ENCODE measurements at regions not wholly inside any gene's neighbourhood (a gene's known extent, or its start where the extent isn't known, plus 50 kb on each side); places are given as distances from the start of the nearest gene placed in this dataset.
"Not testable (repeated sequence)": the region's sequence is repeated elsewhere in the genome, so short reads cannot be mapped to it uniquely, and the experiment has no call there.

DNA sequence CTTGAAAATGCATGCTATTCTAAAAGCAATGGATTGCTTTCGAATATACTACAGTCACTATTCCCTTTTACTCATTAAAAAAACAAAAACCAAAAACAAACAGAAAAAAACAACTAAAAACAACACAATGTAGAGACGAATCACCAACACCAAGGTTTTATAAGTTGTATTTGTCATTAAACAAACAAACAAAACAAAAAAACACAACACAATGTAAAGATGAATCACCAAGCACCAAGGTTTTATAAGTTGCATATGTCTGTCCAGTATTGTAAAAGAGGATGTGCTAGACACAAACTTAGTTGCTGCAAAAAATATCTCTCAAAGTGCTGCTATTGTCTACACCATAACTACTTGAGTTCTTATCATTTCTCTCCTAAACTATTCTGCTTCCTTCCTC is 1269.2 kb downstream of the EFNA5 start:
- DNase-seq = no peak

DNA sequence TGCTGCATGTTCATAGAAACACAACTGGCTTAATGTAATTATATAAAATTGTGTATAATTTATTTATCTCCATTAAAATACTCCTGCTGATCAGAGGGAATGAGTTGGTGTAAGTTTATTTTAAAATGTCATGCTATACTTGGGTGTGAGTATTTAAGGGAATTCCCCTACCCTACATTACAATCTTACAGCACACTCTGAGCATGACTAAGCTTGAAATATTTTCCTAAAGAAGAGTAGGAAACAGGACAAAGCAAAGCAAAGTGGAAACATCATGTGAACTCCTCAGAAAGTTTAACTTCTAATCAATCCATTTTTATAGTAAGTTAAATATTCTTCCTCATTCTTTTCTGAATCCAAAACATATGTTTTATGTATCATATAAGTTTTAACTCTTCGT is 1271.3 kb downstream of the EFNA5 start:
- DNase-seq = no peak

DNA sequence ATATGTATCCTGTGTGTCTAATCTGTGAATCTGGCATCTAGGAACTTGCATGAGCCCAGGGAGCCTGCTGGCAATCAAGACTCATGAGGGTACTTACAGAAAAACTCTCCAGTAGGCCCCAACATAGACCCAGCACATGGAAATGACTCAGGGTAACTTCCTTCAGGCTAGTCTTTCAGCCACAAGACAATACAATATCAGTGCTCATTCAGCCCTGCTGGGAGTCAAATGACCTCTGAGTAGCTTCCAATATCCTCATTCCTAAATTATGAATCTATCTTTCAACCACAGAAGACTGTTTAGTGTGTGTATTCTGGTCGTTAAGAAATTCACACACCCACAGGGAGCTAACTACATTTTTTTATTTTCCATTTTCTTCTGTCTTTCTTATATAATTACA is 1273.0 kb downstream of the EFNA5 start:
- DNase-seq = no peak

DNA sequence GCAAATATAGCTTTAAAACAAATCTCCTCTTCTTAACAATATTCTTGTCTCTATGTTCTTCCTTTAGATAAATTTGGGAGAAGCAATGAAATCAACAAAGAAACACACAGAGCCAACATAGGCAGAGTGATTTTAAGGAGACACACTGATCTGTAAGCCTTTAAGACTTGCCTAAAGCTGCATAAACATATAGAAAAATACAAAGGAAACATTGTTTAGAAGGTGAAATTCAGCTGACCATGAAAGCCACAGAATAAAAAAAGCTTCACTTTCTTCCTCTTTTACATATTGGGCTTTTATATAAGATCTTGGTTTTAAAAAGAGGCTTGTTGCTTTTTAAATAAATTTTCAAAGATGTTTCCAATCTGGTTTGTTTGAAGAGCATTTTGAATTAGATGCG is 1277.5 kb downstream of the EFNA5 start:
- no peak for DNase-seq

DNA sequence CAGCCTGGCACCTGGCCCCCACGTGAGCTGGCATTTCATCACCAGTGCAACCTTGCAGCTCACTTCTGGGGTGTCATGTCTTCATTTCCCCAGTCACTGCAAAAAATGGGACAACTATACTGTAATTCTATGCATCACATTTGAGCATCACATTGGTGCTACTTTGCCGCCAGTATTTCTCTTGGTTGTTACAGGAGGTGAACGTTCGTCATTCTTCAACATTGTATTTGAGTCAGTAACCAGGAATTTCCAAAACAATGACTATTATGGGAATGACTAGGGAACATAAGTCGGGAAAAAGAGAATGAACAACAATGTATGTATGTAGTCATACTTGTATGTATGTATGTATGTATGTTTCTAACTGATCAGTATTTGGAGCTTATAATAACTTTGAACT is 1278.0 kb downstream of the EFNA5 start:
- no peak for DNase-seq

DNA sequence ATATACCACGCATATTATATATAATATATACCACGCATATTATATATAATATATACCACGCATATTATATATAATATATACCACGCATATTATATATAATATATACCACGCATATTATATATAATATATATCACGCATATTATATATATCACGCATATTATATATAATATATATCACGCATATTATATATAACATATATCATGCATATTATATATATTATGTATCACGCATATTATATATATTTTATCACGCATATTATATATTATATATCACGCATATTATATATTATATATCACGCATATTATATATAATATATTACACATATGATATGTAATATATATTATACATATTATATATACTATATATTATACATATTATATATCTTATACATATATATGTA is 1283.0 kb downstream of the EFNA5 start:
- DNase-seq = not testable (repeated sequence)

DNA sequence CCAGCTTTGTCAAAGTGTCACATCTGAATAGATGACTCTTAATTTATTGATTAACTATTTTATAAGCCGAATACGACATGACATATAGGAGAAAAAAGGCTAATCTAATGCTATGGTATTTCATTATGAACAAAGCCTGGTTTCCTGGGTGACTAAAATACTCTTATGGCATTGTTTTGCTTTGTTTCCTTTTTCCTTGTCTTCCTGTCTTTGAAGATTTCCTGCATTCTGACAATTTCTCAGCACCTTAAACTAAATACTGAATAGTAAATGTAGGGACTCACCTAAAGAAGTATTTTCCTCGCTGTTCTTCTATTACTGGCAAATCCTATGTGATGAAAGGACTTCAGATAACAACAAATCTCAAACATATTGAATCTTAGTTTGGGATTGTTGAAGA is 1284.5 kb downstream of the EFNA5 start:
- DNase-seq = no peak

DNA sequence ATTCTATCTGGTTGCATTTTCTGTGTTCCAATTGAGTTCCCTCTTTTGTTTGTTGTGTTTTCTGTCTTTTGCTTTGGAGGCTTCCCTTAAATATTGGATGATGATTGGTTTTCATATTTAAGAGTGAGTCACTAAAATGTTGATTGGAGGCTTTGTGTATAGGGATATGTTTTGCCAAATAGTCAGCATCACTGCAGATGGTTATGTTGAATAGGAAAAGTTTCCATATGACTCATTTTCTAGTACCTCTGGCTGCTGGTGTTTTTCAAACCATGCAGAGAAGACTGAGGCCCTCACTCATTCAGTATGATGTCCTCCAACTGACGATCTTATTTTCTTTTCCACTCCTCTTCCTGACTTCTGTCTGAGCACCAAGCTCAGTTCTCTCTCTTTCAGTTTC is 1290.0 kb downstream of the EFNA5 start:
- no peak for DNase-seq

DNA sequence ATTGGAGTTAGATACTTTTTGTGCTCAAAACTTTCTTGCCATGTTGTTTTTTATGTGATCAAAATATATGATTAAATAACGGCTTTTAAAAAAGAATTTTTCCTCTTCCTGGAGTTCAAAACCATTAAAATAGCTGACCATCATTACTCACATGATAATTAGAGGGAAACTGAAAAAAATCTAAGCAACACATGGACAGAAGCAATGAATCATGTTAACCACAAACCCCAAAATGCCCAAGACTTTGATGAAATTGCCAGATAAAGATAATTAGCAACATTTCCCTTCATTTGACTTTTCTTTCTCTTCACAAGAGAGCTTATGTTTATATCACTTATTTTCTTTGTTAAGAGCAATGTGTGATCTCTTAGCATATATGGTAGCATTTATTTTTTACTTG is 1294.2 kb downstream of the EFNA5 start:
- no peak for DNase-seq

DNA sequence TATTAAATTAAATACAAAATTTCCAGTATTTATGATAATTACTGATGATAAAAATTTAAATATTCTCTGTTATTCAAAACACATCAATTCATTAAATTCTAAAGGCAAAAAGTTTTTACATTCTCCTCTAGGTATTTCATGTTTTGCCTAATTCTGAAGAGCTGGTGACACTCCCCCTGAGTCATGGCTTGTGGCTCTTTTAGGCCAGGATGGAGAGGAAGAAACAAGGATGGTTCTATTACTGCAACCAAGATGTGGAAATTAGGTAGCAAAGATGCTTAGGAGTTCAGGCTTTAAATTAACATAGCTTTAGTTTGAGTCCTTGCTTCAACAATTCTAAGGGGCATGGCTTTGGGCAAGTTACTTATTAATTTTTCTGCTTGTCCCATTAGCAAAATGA is 1295.8 kb downstream of the EFNA5 start:
- no peak for DNase-seq

DNA sequence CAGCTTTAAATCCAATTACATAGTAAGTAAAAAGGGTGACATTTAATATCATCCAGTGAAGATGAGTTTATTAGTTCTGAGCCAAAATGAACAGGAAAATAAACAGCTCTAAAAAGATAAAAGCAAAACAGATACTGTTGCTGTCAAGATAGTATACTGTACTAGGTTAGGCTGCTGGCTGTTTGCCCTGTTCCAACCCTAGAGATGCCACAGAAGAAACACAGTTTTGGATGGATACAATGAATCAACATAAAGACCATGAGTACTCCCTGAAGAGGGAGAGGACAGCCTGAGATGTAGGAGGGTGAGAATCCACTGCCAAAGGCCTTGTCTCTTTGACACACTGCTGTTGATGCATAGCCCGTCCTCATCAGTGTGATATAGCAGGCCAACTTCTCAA is 1302.7 kb downstream of the EFNA5 start:
- DNase-seq = no peak

DNA sequence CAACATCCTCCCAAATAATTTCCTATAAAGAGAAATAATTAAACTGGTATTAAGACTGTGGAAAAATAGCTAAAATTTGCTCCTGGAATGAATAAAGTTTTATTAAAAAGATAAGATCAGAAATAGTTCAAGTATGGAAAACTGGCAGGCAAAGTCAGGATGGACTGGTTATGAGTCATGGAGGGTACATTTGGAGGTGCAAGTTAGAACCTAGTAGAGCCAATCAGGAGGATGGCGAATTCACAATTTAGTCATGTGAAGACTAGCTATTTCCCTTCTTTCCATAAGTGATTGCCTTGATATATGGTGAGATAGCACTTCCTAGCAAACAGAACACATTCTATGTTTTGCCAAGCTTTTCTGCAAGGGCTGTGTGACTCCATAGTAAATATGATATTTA is 1303.5 kb downstream of the EFNA5 start:
- DNase-seq = no peak

DNA sequence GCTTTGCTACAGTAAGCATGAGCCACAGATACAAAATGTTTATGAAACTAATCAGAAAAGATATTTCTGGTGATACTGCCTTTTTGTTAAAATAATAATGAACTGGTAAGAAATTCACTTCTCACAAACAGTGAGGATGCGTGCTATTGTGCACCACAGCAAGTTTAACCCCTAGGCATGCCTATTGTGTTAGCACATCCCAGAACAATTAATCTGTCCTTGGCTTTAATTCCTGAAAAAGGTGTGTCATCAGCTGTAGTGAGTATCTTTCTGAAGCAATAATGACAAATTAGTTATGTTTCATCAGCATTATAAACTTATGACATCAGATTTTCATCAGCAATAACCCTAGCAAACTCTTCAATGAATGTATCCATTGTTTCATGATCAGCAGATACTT is 1307.2 kb downstream of the EFNA5 start:
- DNase-seq = no peak

DNA sequence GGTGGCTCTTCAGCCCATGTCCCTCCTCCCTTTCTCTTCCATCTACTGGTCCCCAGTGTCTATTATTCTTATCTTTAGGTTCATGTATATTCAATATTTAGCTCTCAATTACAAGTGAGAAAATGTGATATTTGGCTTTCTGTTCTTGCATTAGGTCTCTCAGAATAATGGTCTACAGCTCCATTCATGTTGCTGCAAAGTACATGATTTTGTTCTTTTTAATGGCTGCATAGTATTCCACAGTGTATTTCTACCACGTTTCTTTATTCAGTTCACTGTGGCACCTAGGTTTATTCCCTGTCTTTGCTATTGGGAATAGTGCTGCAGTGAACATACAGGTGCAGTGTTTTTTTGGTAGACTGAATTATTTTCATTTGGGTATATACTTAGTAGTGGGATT is 1308.8 kb downstream of the EFNA5 start:
- DNase-seq = no peak

DNA sequence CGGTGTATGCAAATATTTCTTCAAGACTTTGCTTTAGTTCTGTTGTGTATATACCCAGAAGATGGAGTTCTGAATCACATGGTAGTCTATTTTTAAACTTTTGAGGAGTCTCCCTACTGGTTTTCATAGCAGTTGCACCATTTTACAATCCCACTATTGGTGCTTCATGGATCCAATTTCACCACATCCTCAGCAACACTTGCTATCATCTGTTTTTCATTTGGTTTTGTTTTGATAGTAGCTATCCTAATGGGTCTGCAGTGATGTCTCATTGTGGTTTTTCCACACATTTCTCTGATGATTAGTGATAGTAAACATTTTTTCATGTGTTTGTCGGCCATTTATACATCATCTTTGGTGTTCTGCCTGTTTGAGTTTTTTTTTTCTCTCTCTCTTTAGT is 1339.3 kb downstream of the EFNA5 start:
- DNase-seq = no peak

DNA sequence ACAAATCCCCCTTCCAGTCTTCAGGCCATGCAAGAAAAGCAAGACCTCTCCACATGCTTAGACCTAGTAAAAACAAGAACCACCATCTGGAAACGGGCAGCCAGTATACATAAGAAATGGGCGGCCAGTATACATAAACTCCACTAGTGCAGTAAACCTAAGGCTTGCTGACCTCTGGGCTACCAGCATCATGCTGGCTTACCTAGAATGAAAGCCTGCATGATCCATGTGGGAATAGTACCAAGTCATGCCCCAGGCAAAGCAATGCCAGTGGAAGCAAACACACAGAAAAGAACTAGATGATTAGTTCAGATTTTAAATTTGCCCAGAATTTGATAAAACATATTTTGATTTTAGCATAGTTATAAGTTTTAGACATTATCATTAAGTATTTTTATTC is 1346.4 kb downstream of the EFNA5 start:
- DNase-seq = no peak

DNA sequence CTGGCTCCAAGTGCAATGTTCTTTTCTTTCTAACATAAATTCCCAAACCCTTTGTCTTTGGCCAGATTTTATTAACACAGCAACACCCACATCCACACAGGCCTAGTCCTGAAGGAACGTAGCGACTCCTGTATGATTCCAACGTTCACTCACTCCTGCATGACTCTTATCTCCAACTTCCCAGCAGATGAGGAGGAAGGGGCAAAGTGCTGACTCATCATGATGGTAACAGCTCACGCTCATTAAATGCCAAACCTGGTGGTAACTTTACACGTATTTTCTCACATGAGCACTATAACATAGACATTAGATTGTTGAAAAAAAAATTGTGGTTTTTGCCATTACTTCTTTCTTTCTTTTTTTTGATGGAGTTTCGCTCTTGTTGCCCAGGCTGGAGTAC is 1349.5 kb downstream of the EFNA5 start:
- no peak for DNase-seq

DNA sequence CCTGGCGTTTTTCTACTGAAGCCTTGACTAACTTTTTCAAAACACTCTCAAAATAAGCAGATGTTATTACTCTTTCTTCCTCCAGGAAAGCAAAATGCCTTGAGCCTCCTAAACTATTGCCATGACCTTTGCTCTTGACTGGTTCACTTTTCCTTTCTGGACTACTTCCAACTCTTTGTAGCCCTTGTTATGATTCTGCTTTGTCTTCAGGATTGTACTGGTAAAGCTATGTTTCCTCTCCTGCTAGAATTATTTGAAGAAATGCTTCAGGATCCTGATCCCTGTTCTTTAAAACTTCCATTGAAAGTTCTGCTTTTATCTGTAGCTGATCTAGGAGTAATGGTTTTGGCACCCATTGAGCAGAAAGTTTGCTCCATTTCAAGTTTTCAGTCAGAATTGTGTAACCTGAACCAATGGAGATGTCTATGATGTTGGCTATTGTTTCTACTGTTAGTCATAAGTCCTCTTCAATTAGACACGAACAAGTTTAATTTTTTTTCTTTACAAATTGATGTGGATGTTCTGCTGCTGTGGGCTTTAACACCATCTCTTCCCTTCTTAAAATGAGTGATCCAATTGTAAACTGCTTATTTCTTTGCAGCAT is 1356.4 kb downstream of the EFNA5 start:
- DNase-seq = no peak

DNA sequence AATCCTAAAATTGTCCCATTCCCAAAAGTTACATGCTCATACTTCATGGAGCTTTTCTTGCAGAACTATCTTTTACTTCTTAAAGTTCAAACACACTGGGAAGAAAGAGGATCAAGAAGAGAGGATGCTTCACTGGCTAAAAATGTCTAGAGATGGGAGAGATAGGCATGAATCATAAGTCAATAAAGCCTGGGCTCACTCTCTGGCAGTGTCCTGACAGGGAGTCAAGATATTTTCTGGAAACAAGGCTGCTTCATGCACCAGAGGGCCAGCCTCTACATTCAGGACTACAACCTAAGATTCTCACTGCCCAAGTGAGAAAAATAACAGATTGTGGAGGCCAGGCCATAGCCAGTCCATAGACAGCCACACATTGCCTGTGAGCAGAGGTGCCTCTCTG is 1358.4 kb downstream of the EFNA5 start:
- DNase-seq = no peak

DNA sequence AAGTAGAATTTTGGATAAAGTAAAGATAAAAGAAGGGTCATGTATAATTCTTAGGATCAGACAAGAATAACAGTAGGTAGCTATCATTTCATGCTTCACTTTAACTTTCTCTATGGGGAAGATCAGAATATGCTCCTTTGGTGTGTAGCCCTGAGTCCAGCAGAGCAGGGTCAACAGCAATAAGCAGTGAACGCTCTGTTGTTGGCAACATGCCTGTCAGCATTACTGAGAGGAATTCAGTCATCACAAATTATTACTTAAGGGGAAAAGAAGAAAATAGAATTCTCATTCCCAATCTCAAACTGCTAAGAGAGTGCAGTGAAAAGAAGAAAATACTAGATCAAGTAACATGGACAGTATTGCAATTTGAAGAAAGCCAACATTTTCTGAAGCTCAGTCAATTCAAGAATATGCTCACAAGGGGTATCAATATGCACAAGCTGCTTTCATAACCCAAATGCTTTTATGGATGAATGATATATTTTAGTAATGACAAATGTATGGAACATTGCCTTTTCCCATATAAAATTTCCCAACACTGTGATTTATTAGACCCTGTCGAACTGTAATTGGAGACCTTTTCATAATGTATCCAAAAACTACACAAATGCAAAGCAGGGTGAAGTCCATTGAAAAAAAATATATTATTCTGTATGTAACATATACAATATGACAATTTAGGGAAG is 1359.4 kb downstream of the EFNA5 start:
- DNase-seq = no peak

DNA sequence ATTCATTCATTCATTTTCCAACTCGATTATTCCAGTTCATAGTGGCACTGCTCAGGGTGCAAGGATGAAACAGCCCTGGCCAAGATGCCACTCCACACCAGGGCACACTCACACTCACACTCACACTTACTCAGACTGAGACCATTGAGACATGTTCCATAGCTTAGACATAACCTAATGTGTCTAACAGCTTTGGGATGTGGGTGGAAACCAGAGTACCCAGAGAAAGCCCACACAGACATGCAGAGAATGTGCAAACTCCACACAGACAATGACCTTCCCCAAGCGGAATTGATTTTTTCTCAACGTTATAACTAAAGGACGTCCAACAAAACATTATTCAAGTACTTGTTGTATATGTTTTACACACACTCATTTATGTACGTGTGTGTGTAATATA is 1363.5 kb downstream of the EFNA5 start:
- no peak for DNase-seq

DNA sequence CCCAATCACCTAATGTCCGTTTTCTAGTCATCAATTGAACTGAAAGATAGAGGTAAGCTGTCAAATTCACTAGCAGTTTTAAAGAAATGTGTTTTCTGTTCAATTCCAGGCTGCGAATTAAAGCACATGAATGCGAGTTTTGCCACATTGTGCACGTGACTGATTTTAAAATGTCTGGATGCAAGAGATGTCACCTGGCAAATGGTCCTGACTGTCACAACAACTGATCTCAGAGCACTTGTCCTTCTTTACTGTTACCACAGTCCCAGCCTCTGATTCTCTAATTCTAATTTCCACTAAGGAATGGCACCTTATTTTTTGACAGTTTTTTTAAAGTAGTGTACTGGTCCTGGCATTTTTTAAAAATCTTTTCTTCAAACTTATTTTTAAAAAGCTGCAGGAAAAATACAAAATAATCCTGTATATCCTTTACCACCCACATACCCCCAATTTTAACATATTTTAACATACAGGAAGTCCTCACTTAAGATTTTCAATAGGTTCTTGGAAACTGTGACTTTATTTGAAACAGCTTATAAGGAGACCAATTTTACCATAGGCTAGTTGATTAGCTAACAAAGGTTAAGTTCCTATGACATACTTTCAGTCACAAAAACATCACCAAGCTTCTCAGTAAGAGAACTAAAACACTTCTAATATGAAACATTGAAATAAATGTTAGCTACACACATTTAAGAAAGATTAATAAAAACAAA is 1364.3 kb downstream of the EFNA5 start:
- no peak for DNase-seq

DNA sequence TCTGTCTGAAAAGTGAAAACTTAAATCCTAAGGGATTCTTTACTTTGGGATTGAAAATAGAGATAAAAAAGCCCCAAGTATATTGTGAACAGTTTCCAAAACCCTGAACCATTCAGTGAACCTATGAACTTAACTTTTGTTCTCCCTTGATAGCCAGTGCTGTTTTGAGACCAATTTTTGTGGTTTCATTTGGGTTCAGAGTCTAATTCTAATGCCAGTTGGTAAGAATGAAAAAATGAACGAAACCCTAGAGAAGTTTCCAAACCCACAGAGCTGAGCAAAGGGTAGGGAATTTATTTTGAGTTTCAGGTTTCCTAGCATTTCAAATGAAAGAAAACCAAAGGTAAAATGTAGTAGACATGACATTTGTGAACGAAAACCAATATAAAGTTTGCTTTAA is 1366.8 kb downstream of the EFNA5 start:
- no peak for DNase-seq

DNA sequence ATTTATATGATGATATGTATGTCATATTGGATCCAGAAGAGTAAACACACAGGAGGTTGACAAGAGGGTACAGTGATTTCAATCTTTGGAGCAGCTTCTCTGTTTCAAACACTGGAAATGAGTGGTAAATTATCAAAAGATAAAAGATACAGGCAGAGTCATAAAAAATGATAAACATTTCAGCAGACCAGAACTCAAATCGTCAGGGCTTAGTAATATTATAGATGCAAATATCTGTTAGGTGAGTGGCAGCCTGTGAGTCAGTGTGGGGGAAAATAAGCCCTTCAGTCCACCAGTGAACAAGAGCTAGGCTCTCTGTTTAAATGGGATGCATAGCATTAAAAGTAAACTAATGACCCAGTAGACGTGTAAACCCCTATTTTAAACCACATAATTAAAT is 1378.1 kb downstream of the EFNA5 start:
- DNase-seq = no peak

DNA sequence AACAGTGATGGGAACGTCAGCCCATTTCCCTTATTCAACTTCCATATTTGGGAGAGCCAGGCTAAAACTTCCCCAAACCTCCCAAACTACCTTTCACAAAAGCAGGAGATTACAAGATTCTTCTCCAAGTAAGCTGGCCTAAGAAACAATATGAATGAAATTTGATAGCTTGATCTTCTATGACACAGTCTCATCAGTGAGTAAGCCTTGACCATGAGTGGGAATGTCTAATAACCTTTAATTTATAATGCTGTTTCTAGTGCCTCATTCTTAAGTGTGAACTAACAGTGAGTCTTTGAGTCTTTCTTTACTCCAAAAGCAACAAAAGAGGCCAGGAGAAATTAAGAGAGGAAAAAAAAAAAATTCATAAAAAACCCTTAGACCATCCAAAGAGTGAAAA is 1379.9 kb downstream of the EFNA5 start:
- DNase-seq = no peak

All from SHP77 treated with DMSO at 0.1 percent for 48 hours (cell line).